ENCODE measurements at regions not wholly inside any gene's neighbourhood (a gene's known extent, or its start where the extent isn't known, plus 50 kb on each side); places are given as distances from the start of the nearest gene placed in this dataset.
"Not testable (repeated sequence)": the region's sequence is repeated elsewhere in the genome, so short reads cannot be mapped to it uniquely, and the experiment has no call there.

GRCh38 chr10:44168478-44168877 is 216.4 kb downstream of the CXCL12 start:
- DNase-seq = no peak

GRCh38 chr10:44167752-44168151 is 217.1 kb downstream of the CXCL12 start:
- no peak for DNase-seq

GRCh38 chr10:44166441-44166840 is 218.5 kb downstream of the CXCL12 start:
- no peak for DNase-seq

- no peak for DNase-seq
Measured at GRCh38 chr10:44164251-44164956, 220.5 kb downstream of the CXCL12 start.

- no peak for DNase-seq
Measured at GRCh38 chr10:44161184-44161583, 223.7 kb downstream of the CXCL12 start.

- DNase-seq = no peak
Measured at GRCh38 chr10:44157574-44157973, 227.3 kb downstream of the CXCL12 start.

GRCh38 chr10:44154956-44155355 is 229.9 kb downstream of the CXCL12 start:
- no peak for DNase-seq

- DNase-seq = no peak
Measured at GRCh38 chr10:44153918-44154670, 230.8 kb downstream of the CXCL12 start.

- no peak for DNase-seq
Measured at GRCh38 chr10:44143556-44143955, 241.3 kb downstream of the CXCL12 start.

GRCh38 chr10:44132361-44133289 is 252.3 kb downstream of the CXCL12 start:
- no peak for DNase-seq

- no peak for DNase-seq
Measured at GRCh38 chr10:44126291-44126717, 258.6 kb downstream of the CXCL12 start.

GRCh38 chr10:44125879-44126278 is 259.0 kb downstream of the CXCL12 start:
- DNase-seq = no peak

- no peak for DNase-seq
Measured at GRCh38 chr10:44118500-44118899, 266.4 kb downstream of the CXCL12 start.

GRCh38 chr10:44116474-44116873 is 268.4 kb downstream of the CXCL12 start:
- DNase-seq = no peak

GRCh38 chr10:44115516-44115915 is 269.4 kb downstream of the CXCL12 start:
- DNase-seq = no peak

- no peak for DNase-seq
Measured at GRCh38 chr10:44114441-44114840, 270.5 kb downstream of the CXCL12 start.

- DNase-seq = peak in 1 of 2 experiments; percentile 2
Measured at GRCh38 chr10:44112280-44112679, 272.6 kb downstream of the CXCL12 start.

- no peak for DNase-seq
Measured at GRCh38 chr10:44105696-44106095, 279.2 kb downstream of the CXCL12 start.

- DNase-seq = no peak
Measured at GRCh38 chr10:44102726-44103255, 282.1 kb downstream of the CXCL12 start.

- DNase-seq = no peak
Measured at GRCh38 chr10:44101082-44101481, 283.8 kb downstream of the CXCL12 start.

GRCh38 chr10:44099511-44099910 is 285.4 kb downstream of the CXCL12 start:
- DNase-seq = no peak

- not testable (repeated sequence) for DNase-seq
Measured at GRCh38 chr10:44096217-44096616, 288.7 kb downstream of the CXCL12 start.

GRCh38 chr10:44089671-44090070 is 295.2 kb downstream of the CXCL12 start:
- DNase-seq = no peak
